ENCODE measurements at regions not wholly inside any gene's neighbourhood (a gene's known extent, or its start where the extent isn't known, plus 50 kb on each side); places are given as distances from the start of the nearest gene placed in this dataset.
"Not testable (repeated sequence)": the region's sequence is repeated elsewhere in the genome, so short reads cannot be mapped to it uniquely, and the experiment has no call there.

- DNase-seq (ENCODE audit: low spot score in 2 of 2), result no peak
- H3K36me3 Mint-ChIP-seq, result no peaks in the 10 kb centered on the region
- ATAC-seq, result no peak
- H3K9me3 Mint-ChIP-seq, result no peaks in the 10 kb centered on the region
- no peak overlapping the region for H3K27ac Mint-ChIP-seq
Observed at GRCh38 chr2:192407692-192408091, 213.0 kb upstream of the TMEFF2 start.

- Mint-ChIP-seq H3K36me3 (no peaks in the 10 kb centered on the region), H3K9me3 (no peaks in the 10 kb centered on the region), H3K27ac (no peak overlapping the region)
- DNase-seq (ENCODE audit: low spot score in 2 of 2) (no peak), ATAC-seq (no peak)
Observed at GRCh38 chr2:192398236-192398635, 203.5 kb upstream of the TMEFF2 start.

- ATAC-seq, result no peak
- H3K27ac Mint-ChIP-seq, result no peak overlapping the region
- no peaks in the 10 kb centered on the region for H3K36me3 Mint-ChIP-seq
- no peak for DNase-seq (ENCODE audit: low spot score in 2 of 2)
- H3K9me3 Mint-ChIP-seq, result no peaks in the 10 kb centered on the region
Observed at GRCh38 chr2:192394605-192395004, 199.9 kb upstream of the TMEFF2 start.

- DNase-seq (ENCODE audit: low spot score in 2 of 2) (no peak), ATAC-seq (no peak)
- Mint-ChIP-seq H3K9me3 (peaks cover 0 to 4% of the 10 kb centered on the region in 2 donors), H3K27ac (no peak overlapping the region), H3K36me3 (no peaks in the 10 kb centered on the region)
Observed at GRCh38 chr2:192391041-192391440, 196.3 kb upstream of the TMEFF2 start.

- ATAC-seq (no peak), DNase-seq (ENCODE audit: low spot score in 2 of 2) (no peak)
- Mint-ChIP-seq H3K36me3 (no peaks in the 10 kb centered on the region), H3K9me3 (peaks cover 0 to 4% of the 10 kb centered on the region in 2 donors), H3K27ac (no peak overlapping the region)
Observed at GRCh38 chr2:192390401-192390800, 195.7 kb upstream of the TMEFF2 start.

GRCh38 chr2:192384191-192384590 lies 189.5 kb upstream of the TMEFF2 start:
- not testable (repeated sequence) for DNase-seq (ENCODE audit: low spot score in 2 of 2); H3K36me3 Mint-ChIP-seq; ATAC-seq; H3K27ac Mint-ChIP-seq; H3K9me3 Mint-ChIP-seq

- Mint-ChIP-seq H3K36me3 (no peaks in the 10 kb centered on the region), H3K9me3 (peaks cover 0 to 7% of the 10 kb centered on the region in 2 donors), H3K27ac (no peak overlapping the region)
- DNase-seq (ENCODE audit: low spot score in 2 of 2), result no peak
- no peak for ATAC-seq
Observed at GRCh38 chr2:192381082-192381481, 186.3 kb upstream of the TMEFF2 start.

GRCh38 chr2:192379736-192380135 lies 185.0 kb upstream of the TMEFF2 start:
- Mint-ChIP-seq H3K27ac (no peak overlapping the region), H3K9me3 (peaks cover 0 to 7% of the 10 kb centered on the region in 2 donors), H3K36me3 (no peaks in the 10 kb centered on the region)
- DNase-seq (ENCODE audit: low spot score in 2 of 2) (no peak), ATAC-seq (no peak)

- no peaks in the 10 kb centered on the region for H3K36me3 Mint-ChIP-seq
Observed at GRCh38 chr2:192377173-192377572, 182.4 kb upstream of the TMEFF2 start.

GRCh38 chr2:192373754-192374153 lies 179.0 kb upstream of the TMEFF2 start:
- H3K36me3 Mint-ChIP-seq, result no peaks in the 10 kb centered on the region
- DNase-seq (ENCODE audit: low spot score in 2 of 2), result no peak
- ATAC-seq, result no peak
- no peaks in the 10 kb centered on the region for H3K9me3 Mint-ChIP-seq
- no peak overlapping the region for H3K27ac Mint-ChIP-seq

More at GRCh38 chr2:192377173-192377572, 182.4 kb upstream of the TMEFF2 start:
- Mint-ChIP-seq H3K9me3 (no peaks in the 10 kb centered on the region), H3K27ac (no peak overlapping the region)
- DNase-seq (ENCODE audit: low spot score in 2 of 2), result no peak
- ATAC-seq, result no peak

- Mint-ChIP-seq H3K9me3 (no peaks in the 10 kb centered on the region), H3K36me3 (no peaks in the 10 kb centered on the region), H3K27ac (no peak overlapping the region)
- no peak for DNase-seq (ENCODE audit: low spot score in 2 of 2)
- ATAC-seq, result no peak
Observed at GRCh38 chr2:192373221-192373620, 178.5 kb upstream of the TMEFF2 start.

GRCh38 chr2:192369969-192370368 lies 175.2 kb upstream of the TMEFF2 start:
- DNase-seq (ENCODE audit: low spot score in 2 of 2) (no peak), ATAC-seq (no peak)
- no peaks in the 10 kb centered on the region for H3K9me3 Mint-ChIP-seq
- no peaks in the 10 kb centered on the region for H3K36me3 Mint-ChIP-seq
- no peak overlapping the region for H3K27ac Mint-ChIP-seq

GRCh38 chr2:192357217-192357616 lies 162.5 kb upstream of the TMEFF2 start:
- ATAC-seq, result no peak
- Mint-ChIP-seq H3K27ac (no peak overlapping the region), H3K9me3 (peaks cover 15 to 16% of the 10 kb centered on the region in 2 donors), H3K36me3 (no peaks in the 10 kb centered on the region)
- DNase-seq (ENCODE audit: low spot score in 2 of 2), result no peak

GRCh38 chr2:192354512-192355244 lies 159.9 kb upstream of the TMEFF2 start:
- Mint-ChIP-seq H3K27ac (no peak overlapping the region), H3K9me3 (peaks cover 5 to 12% of the 10 kb centered on the region in 2 donors), H3K36me3 (no peaks in the 10 kb centered on the region)
- no peak for ATAC-seq
- no peak for DNase-seq (ENCODE audit: low spot score in 2 of 2)

GRCh38 chr2:192347542-192347941 lies 152.8 kb upstream of the TMEFF2 start:
- Mint-ChIP-seq H3K27ac (no peak overlapping the region), H3K36me3 (no peaks in the 10 kb centered on the region), H3K9me3 (no peaks in the 10 kb centered on the region)
- ATAC-seq (no peak), DNase-seq (ENCODE audit: low spot score in 2 of 2) (no peak)

GRCh38 chr2:192345287-192345686 lies 150.6 kb upstream of the TMEFF2 start:
- no peak for DNase-seq (ENCODE audit: low spot score in 2 of 2)
- Mint-ChIP-seq H3K27ac (no peak overlapping the region), H3K9me3 (no peaks in the 10 kb centered on the region), H3K36me3 (no peaks in the 10 kb centered on the region)
- ATAC-seq, result no peak

- DNase-seq (ENCODE audit: low spot score in 2 of 2) (no peak), ATAC-seq (no peak)
- no peak overlapping the region for H3K27ac Mint-ChIP-seq
- no peaks in the 10 kb centered on the region for H3K9me3 Mint-ChIP-seq
- H3K36me3 Mint-ChIP-seq, result no peaks in the 10 kb centered on the region
Observed at GRCh38 chr2:192333642-192334041, 138.9 kb upstream of the TMEFF2 start.

GRCh38 chr2:192328297-192328696 lies 133.6 kb upstream of the TMEFF2 start:
- Mint-ChIP-seq H3K36me3 (no peaks in the 10 kb centered on the region), H3K9me3 (no peaks in the 10 kb centered on the region), H3K27ac (no peak overlapping the region)
- DNase-seq (ENCODE audit: low spot score in 2 of 2) (no peak), ATAC-seq (no peak)
